ENCODE measurements at regions not wholly inside any gene's neighbourhood (a gene's known extent, or its start where the extent isn't known, plus 50 kb on each side); places are given as distances from the start of the nearest gene placed in this dataset.

GRCh38 chr13:71374471-71375049 is 492.4 kb downstream of the DACH1 start:
- no peaks in the 10 kb centered on the region for H3K9me3 Mint-ChIP-seq
- no peaks in the 10 kb centered on the region for H3K4me1 Mint-ChIP-seq
- TF ChIP-seq, protein P1, sequence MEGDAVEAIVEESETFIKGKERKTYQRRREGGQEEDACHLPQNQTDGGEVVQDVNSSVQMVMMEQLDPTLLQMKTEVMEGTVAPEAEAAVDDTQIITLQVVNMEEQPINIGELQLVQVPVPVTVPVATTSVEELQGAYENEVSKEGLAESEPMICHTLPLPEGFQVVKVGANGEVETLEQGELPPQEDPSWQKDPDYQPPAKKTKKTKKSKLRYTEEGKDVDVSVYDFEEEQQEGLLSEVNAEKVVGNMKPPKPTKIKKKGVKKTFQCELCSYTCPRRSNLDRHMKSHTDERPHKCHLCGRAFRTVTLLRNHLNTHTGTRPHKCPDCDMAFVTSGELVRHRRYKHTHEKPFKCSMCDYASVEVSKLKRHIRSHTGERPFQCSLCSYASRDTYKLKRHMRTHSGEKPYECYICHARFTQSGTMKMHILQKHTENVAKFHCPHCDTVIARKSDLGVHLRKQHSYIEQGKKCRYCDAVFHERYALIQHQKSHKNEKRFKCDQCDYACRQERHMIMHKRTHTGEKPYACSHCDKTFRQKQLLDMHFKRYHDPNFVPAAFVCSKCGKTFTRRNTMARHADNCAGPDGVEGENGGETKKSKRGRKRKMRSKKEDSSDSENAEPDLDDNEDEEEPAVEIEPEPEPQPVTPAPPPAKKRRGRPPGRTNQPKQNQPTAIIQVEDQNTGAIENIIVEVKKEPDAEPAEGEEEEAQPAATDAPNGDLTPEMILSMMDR (conservative IDR thresholded peaks at IDR 0.05): no peak
- H3K4me3 Mint-ChIP-seq: no peak overlapping the region
- no peaks in the 10 kb centered on the region for H3K36me3 ChIP-seq (ENCODE audit: control insufficient read depth, insufficient read depth, low read length)
- no peak overlapping the region for H3K9ac ChIP-seq (ENCODE audit: extremely low read depth, low read length, poor library complexity, severe bottlenecking)
- no peak overlapping the region for H3K4me3 ChIP-seq (ENCODE audit: low read length)
- no peak overlapping the region for H3K27ac ChIP-seq (ENCODE audit: low read depth, low read length)
- no peak for DNase-seq
- H3K9me3 ChIP-seq (ENCODE audit: control insufficient read depth, low read length): no peaks in the 10 kb centered on the region
- 83 to 87% methylated on average over 2 to 3 of the region's 3 CpGs for WGBS, 2 experiments (ENCODE audit: insufficient coverage in 1 of 2, insufficient read length in 1 of 2)
- H3K36me3 Mint-ChIP-seq (ENCODE audit: low read depth): no peaks in the 10 kb centered on the region
- no peaks in the 10 kb centered on the region for H3K4me1 ChIP-seq (ENCODE audit: control insufficient read depth, insufficient read depth, low read length)
- no peaks in the 10 kb centered on the region for H3K27me3 ChIP-seq (ENCODE audit: control insufficient read depth, insufficient read depth, low read length, poor library complexity, severe bottlenecking)
- H3K27ac Mint-ChIP-seq: no peak overlapping the region
- H3K27me3 Mint-ChIP-seq (ENCODE audit: insufficient read depth): no peaks in the 10 kb centered on the region

GRCh38 chr13:71368336-71368735 is 498.7 kb downstream of the DACH1 start:
- H3K4me1 Mint-ChIP-seq: no peaks in the 10 kb centered on the region
- no peaks in the 10 kb centered on the region for H3K9me3 Mint-ChIP-seq
- H3K9ac ChIP-seq (ENCODE audit: extremely low read depth, low read length, poor library complexity, severe bottlenecking): no peak overlapping the region
- H3K4me3 ChIP-seq (ENCODE audit: low read length): no peak overlapping the region
- H3K4me3 Mint-ChIP-seq: no peak overlapping the region
- no peak overlapping the region for H3K27ac Mint-ChIP-seq
- TF ChIP-seq, protein P1 (conservative IDR thresholded peaks at IDR 0.05): no peak
- H3K4me1 ChIP-seq (ENCODE audit: control insufficient read depth, insufficient read depth, low read length): no peaks in the 10 kb centered on the region
- H3K9me3 ChIP-seq (ENCODE audit: control insufficient read depth, low read length): no peaks in the 10 kb centered on the region
- no peaks in the 10 kb centered on the region for H3K36me3 ChIP-seq (ENCODE audit: control insufficient read depth, insufficient read depth, low read length)
- H3K27me3 ChIP-seq (ENCODE audit: control insufficient read depth, insufficient read depth, low read length, poor library complexity, severe bottlenecking): no peaks in the 10 kb centered on the region
- DNase-seq: no peak
- no peaks in the 10 kb centered on the region for H3K27me3 Mint-ChIP-seq (ENCODE audit: insufficient read depth)
- H3K36me3 Mint-ChIP-seq (ENCODE audit: low read depth): no peaks in the 10 kb centered on the region
- no peak overlapping the region for H3K27ac ChIP-seq (ENCODE audit: low read depth, low read length)

- H3K36me3 Mint-ChIP-seq (ENCODE audit: low read depth): no peaks in the 10 kb centered on the region
- H3K4me3 ChIP-seq (ENCODE audit: low read length): no peak overlapping the region
- H3K27ac Mint-ChIP-seq: no peak overlapping the region
- H3K27ac ChIP-seq (ENCODE audit: low read depth, low read length): no peak overlapping the region
- H3K9me3 Mint-ChIP-seq: no peaks in the 10 kb centered on the region
- H3K4me3 Mint-ChIP-seq: no peak overlapping the region
- no peaks in the 10 kb centered on the region for H3K27me3 Mint-ChIP-seq (ENCODE audit: insufficient read depth)
- no peaks in the 10 kb centered on the region for H3K27me3 ChIP-seq (ENCODE audit: control insufficient read depth, insufficient read depth, low read length, poor library complexity, severe bottlenecking)
- WGBS, 2 experiments (ENCODE audit: insufficient coverage in 1 of 2, insufficient read length in 1 of 2): 92 to 100% methylated on average over 1 of the region's 1 CpG
- no peak for DNase-seq
- TF ChIP-seq, protein P1 (conservative IDR thresholded peaks at IDR 0.05): no peak
- no peaks in the 10 kb centered on the region for H3K9me3 ChIP-seq (ENCODE audit: control insufficient read depth, low read length)
- H3K4me1 ChIP-seq (ENCODE audit: control insufficient read depth, insufficient read depth, low read length): no peaks in the 10 kb centered on the region
- H3K9ac ChIP-seq (ENCODE audit: extremely low read depth, low read length, poor library complexity, severe bottlenecking): no peak overlapping the region
- H3K4me1 Mint-ChIP-seq: no peaks in the 10 kb centered on the region
- no peaks in the 10 kb centered on the region for H3K36me3 ChIP-seq (ENCODE audit: control insufficient read depth, insufficient read depth, low read length)
These were observed 507.0 kb downstream of the DACH1 start for GRCh38 chr13:71360041-71360440.

Data from endodermal cell (in vitro differentiated cells).